ENCODE measurements at regions not wholly inside any gene's neighbourhood (a gene's known extent, or its start where the extent isn't known, plus 50 kb on each side); places are given as distances from the start of the nearest gene placed in this dataset.

DNA sequence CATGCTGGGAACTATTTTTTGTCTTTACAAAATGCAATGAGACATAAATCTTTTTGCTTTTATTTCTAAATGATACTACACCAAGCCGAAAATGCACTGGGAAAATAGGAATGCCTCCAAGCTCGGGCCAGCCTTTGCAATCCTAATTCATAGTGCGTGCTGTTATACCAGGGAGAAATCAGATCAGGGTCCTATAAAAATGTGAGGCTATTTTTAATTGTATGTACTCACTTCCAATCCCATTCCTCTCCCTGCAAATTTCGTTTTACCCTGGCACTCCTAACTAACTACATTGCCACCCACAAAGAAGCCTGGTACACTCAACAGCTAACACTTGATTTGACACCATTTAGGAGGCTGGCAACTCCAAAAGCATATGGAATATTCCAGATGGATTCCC is 350.6 kb upstream of the ZFP64 start:
- no peak for TF ChIP-seq POLR2AphosphoS5 (IDR thresholded peaks at IDR 0.05)
- TF ChIP-seq, protein P1, sequence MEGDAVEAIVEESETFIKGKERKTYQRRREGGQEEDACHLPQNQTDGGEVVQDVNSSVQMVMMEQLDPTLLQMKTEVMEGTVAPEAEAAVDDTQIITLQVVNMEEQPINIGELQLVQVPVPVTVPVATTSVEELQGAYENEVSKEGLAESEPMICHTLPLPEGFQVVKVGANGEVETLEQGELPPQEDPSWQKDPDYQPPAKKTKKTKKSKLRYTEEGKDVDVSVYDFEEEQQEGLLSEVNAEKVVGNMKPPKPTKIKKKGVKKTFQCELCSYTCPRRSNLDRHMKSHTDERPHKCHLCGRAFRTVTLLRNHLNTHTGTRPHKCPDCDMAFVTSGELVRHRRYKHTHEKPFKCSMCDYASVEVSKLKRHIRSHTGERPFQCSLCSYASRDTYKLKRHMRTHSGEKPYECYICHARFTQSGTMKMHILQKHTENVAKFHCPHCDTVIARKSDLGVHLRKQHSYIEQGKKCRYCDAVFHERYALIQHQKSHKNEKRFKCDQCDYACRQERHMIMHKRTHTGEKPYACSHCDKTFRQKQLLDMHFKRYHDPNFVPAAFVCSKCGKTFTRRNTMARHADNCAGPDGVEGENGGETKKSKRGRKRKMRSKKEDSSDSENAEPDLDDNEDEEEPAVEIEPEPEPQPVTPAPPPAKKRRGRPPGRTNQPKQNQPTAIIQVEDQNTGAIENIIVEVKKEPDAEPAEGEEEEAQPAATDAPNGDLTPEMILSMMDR (IDR thresholded peaks at IDR 0.05): no peak

All from prostate gland (tissue), 2 donors.